SK-N-SH (cell line): ENCODE measurements at regions not wholly inside any gene's neighbourhood (a gene's known extent, or its start where the extent isn't known, plus 50 kb on each side); places are given as distances from the start of the nearest gene placed in this dataset.

ENCODE experiments used
- EP300 ChIP-seq, 2 experiments: IDR thresholded peaks; 2 replicates each; pipeline versions ENCODE4 v1.4.0 to v1.6.1; 2012; ENCODE audit warnings: borderline replicate concordance in 1 of 2, low read depth in 1 of 2, low read length in 1 of 2
- EZH2phosphoT487 ChIP-seq: fragments of 200-600 bp; sonication (generic); IDR thresholded peaks from 2 replicates; pipeline ENCODE4 v1.6.1; 2017; ENCODE audit warnings: low read depth, mixed run types, mild to moderate bottlenecking, antibody characterized with exemption, moderate library complexity, borderline replicate concordance
- JUND ChIP-seq: IDR thresholded peaks from 2 replicates; pipeline ENCODE4 v1.4.0; 2012
- POLR2AphosphoS5 ChIP-seq: IDR thresholded peaks from 2 replicates; pipeline ENCODE4 v1.6.1; 2012; ENCODE audit warnings: low read depth, low read length
- RAD21 ChIP-seq: IDR thresholded peaks from 2 replicates; pipeline ENCODE4 v1.6.1; 2012; ENCODE audit warnings: mild to moderate bottlenecking, low read length
- YY1 ChIP-seq: IDR thresholded peaks from 2 replicates; pipeline ENCODE4 v1.4.0; 2012; ENCODE audit warnings: low read depth, mild to moderate bottlenecking
- TF ChIP-seq, protein P1 (sequence below): fragments of 150-350 bp; IDR thresholded peaks from 2 replicates; pipeline ENCODE4 v1.6.1; 2016; ENCODE audit warnings: mild to moderate bottlenecking, low read depth, low read length
- TF ChIP-seq, protein P2 (sequence below): fragments of 200-600 bp; sonication (generic); IDR thresholded peaks from 2 replicates; pipeline ENCODE4 v1.6.1; 2017; ENCODE audit warnings: antibody characterized with exemption, mild to moderate bottlenecking, moderate library complexity
- TF ChIP-seq, protein P3 (sequence below): IDR thresholded peaks from 2 replicates; pipeline ENCODE4 v1.6.1; 2012; ENCODE audit warnings: mild to moderate bottlenecking, low read depth, low read length, moderate library complexity
- TF ChIP-seq, protein P4 (sequence below): IDR thresholded peaks from 2 replicates; pipeline ENCODE4 v1.4.0; 2012; ENCODE audit warnings: low read depth
- TF ChIP-seq, protein P5 (sequence below): IDR thresholded peaks from 2 replicates; pipeline ENCODE4; 2012

DNA sequence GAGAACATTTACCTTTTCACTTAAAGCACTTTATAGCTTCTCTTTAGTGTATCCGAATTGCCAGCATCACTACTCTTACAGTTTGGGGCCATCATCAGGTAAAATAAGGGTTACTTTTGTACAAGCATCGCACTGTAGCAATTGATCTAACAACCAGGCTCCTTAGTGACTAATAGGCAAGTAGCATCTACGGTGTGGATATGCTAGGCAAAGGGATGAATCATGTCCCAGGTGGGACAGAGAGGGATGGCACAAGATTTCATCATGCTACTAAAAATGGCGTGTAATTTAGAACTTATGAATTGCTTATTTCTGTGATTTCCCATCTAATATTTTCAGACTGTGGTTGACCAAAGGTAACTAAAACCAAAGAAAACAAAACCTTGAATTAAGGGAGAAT lies 582.3 kb downstream of the KCNH5 start:
- TF ChIP-seq, protein P1, sequence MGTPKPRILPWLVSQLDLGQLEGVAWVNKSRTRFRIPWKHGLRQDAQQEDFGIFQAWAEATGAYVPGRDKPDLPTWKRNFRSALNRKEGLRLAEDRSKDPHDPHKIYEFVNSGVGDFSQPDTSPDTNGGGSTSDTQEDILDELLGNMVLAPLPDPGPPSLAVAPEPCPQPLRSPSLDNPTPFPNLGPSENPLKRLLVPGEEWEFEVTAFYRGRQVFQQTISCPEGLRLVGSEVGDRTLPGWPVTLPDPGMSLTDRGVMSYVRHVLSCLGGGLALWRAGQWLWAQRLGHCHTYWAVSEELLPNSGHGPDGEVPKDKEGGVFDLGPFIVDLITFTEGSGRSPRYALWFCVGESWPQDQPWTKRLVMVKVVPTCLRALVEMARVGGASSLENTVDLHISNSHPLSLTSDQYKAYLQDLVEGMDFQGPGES = no peak
- TF ChIP-seq, protein P2, sequence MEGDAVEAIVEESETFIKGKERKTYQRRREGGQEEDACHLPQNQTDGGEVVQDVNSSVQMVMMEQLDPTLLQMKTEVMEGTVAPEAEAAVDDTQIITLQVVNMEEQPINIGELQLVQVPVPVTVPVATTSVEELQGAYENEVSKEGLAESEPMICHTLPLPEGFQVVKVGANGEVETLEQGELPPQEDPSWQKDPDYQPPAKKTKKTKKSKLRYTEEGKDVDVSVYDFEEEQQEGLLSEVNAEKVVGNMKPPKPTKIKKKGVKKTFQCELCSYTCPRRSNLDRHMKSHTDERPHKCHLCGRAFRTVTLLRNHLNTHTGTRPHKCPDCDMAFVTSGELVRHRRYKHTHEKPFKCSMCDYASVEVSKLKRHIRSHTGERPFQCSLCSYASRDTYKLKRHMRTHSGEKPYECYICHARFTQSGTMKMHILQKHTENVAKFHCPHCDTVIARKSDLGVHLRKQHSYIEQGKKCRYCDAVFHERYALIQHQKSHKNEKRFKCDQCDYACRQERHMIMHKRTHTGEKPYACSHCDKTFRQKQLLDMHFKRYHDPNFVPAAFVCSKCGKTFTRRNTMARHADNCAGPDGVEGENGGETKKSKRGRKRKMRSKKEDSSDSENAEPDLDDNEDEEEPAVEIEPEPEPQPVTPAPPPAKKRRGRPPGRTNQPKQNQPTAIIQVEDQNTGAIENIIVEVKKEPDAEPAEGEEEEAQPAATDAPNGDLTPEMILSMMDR = no peak
- TF ChIP-seq RAD21 (no peak), JUND (no peak), YY1 (no peak), EZH2phosphoT487 (no peak), EP300 (IDR thresholded peaks at IDR 0.05; ENCODE audit: borderline replicate concordance in 1 of 2, low read depth in 1 of 2, low read length in 1 of 2) (no peak), POLR2AphosphoS5 (no peak)
- TF ChIP-seq, protein P3, sequence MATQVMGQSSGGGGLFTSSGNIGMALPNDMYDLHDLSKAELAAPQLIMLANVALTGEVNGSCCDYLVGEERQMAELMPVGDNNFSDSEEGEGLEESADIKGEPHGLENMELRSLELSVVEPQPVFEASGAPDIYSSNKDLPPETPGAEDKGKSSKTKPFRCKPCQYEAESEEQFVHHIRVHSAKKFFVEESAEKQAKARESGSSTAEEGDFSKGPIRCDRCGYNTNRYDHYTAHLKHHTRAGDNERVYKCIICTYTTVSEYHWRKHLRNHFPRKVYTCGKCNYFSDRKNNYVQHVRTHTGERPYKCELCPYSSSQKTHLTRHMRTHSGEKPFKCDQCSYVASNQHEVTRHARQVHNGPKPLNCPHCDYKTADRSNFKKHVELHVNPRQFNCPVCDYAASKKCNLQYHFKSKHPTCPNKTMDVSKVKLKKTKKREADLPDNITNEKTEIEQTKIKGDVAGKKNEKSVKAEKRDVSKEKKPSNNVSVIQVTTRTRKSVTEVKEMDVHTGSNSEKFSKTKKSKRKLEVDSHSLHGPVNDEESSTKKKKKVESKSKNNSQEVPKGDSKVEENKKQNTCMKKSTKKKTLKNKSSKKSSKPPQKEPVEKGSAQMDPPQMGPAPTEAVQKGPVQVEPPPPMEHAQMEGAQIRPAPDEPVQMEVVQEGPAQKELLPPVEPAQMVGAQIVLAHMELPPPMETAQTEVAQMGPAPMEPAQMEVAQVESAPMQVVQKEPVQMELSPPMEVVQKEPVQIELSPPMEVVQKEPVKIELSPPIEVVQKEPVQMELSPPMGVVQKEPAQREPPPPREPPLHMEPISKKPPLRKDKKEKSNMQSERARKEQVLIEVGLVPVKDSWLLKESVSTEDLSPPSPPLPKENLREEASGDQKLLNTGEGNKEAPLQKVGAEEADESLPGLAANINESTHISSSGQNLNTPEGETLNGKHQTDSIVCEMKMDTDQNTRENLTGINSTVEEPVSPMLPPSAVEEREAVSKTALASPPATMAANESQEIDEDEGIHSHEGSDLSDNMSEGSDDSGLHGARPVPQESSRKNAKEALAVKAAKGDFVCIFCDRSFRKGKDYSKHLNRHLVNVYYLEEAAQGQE = no peak
- TF ChIP-seq, protein P4, sequence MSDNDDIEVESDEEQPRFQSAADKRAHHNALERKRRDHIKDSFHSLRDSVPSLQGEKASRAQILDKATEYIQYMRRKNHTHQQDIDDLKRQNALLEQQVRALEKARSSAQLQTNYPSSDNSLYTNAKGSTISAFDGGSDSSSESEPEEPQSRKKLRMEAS = no peak
- TF ChIP-seq, protein P5, sequence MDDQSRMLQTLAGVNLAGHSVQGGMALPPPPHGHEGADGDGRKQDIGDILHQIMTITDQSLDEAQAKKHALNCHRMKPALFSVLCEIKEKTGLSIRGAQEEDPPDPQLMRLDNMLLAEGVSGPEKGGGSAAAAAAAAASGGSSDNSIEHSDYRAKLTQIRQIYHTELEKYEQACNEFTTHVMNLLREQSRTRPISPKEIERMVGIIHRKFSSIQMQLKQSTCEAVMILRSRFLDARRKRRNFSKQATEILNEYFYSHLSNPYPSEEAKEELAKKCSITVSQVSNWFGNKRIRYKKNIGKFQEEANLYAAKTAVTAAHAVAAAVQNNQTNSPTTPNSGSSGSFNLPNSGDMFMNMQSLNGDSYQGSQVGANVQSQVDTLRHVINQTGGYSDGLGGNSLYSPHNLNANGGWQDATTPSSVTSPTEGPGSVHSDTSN = no peak
